HCT116 (cell line): ENCODE measurements at regions not wholly inside any gene's neighbourhood (a gene's known extent, or its start where the extent isn't known, plus 50 kb on each side); places are given as distances from the start of the nearest gene placed in this dataset.

Source experiments
- CBX3 ChIP-seq: IDR thresholded peaks from 2 replicates; pipeline ENCODE4 v1.6.1; 2012; ENCODE audit warnings: low read depth
- EGR1 ChIP-seq: IDR thresholded peaks from 2 replicates; pipeline ENCODE4 v1.6.1; 2012; ENCODE audit warnings: low read depth
- ELF1 ChIP-seq: IDR thresholded peaks from 2 replicates; pipeline ENCODE4 v1.6.1; 2012; ENCODE audit warnings: low read depth, borderline replicate concordance
- EZH2phosphoT487 ChIP-seq: fragments of 200-600 bp; IDR thresholded peaks from 2 replicates; pipeline ENCODE4 v1.6.1; 2018; ENCODE audit warnings: antibody characterized with exemption, borderline replicate concordance
- JUND ChIP-seq: IDR thresholded peaks from 2 replicates; pipeline ENCODE4 v1.6.1; 2012
- POLR2A ChIP-seq: IDR thresholded peaks from 2 replicates; pipeline ENCODE4 v1.7.0; 2011; ENCODE audit warnings: borderline replicate concordance; ENCODE audit not compliant: insufficient read depth, insufficient read length; ENCODE audit errors: extremely low read depth
- POLR2AphosphoS5 ChIP-seq: IDR thresholded peaks from 2 replicates; pipeline ENCODE4 v1.6.1; 2011; ENCODE audit warnings: mild to moderate bottlenecking, low read depth, low read length, moderate library complexity
- SP1 ChIP-seq: IDR thresholded peaks from 2 replicates; pipeline ENCODE4 v1.6.1; 2012; ENCODE audit warnings: low read depth
- SRF ChIP-seq: IDR thresholded peaks from 2 replicates; pipeline ENCODE4 v1.6.1; 2012; ENCODE audit warnings: low read depth
- YY1 ChIP-seq: IDR thresholded peaks from 2 replicates; pipeline ENCODE4 v1.6.1; 2011; ENCODE audit warnings: low read length, low read depth, moderate library complexity, mild to moderate bottlenecking; ENCODE audit not compliant: insufficient replicate concordance; ENCODE audit errors: extremely low read depth
- ZFX ChIP-seq: fragments of 450-650 bp; IDR thresholded peaks from 2 replicates; pipeline ENCODE4 v1.6.1; 2017
- TF ChIP-seq, protein P1 (sequence below), 3 experiments: fragments of 200-600 bp in 1 of 3; sonication (generic) in 1 of 3; IDR thresholded peaks in 2 of 3; conservative IDR thresholded peaks in 1 of 3; 2 replicates each; pipeline ENCODE4 v1.5.1; 2012 to 2017; ENCODE audit warnings: low read depth in 2 of 3, low read length in 2 of 3, antibody characterized with exemption in 1 of 3, borderline replicate concordance in 1 of 3, control low read depth in 1 of 3, mild to moderate bottlenecking in 1 of 3, mixed read lengths in 1 of 3, mixed run types in 1 of 3, moderate library complexity in 1 of 3; ENCODE audit not compliant: insufficient read depth in 1 of 3
- TF ChIP-seq, protein P2 (sequence below): IDR thresholded peaks from 2 replicates; pipeline ENCODE4 v1.6.1; 2012; ENCODE audit warnings: low read depth
- TF ChIP-seq, protein P3 (sequence below): IDR thresholded peaks from 2 replicates; pipeline ENCODE4 v1.6.1; 2012

DNA sequence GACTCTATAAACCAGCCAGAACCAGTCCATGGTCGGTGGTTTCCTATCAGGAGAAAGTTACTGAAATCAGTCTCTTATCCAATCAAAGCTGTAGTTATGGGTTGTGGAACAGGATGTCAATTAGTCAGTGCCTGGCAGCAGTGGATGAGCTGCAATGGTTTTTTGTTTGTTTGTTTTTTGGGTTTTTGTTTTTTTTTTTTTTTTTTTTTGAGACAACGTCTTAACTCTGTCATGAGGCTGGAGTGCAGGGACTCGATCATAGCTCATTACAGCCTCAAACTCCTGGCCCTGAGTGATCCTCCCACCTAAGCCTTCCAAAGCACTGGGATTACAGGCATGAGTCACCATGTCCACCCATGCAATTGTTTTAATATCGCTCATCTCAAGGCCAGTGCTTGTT, 113.3 kb upstream of the CAND1 start:
- TF ChIP-seq, protein P1, sequence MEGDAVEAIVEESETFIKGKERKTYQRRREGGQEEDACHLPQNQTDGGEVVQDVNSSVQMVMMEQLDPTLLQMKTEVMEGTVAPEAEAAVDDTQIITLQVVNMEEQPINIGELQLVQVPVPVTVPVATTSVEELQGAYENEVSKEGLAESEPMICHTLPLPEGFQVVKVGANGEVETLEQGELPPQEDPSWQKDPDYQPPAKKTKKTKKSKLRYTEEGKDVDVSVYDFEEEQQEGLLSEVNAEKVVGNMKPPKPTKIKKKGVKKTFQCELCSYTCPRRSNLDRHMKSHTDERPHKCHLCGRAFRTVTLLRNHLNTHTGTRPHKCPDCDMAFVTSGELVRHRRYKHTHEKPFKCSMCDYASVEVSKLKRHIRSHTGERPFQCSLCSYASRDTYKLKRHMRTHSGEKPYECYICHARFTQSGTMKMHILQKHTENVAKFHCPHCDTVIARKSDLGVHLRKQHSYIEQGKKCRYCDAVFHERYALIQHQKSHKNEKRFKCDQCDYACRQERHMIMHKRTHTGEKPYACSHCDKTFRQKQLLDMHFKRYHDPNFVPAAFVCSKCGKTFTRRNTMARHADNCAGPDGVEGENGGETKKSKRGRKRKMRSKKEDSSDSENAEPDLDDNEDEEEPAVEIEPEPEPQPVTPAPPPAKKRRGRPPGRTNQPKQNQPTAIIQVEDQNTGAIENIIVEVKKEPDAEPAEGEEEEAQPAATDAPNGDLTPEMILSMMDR (IDR thresholded peaks at IDR 0.05 in 2 of 3, conservative IDR thresholded peaks at IDR 0.05 in 1 of 3; ENCODE audit: borderline replicate concordance in 1 of 3, insufficient read depth in 1 of 3, low read depth in 2 of 3, low read length in 2 of 3), result no peak
- TF ChIP-seq, protein P2, sequence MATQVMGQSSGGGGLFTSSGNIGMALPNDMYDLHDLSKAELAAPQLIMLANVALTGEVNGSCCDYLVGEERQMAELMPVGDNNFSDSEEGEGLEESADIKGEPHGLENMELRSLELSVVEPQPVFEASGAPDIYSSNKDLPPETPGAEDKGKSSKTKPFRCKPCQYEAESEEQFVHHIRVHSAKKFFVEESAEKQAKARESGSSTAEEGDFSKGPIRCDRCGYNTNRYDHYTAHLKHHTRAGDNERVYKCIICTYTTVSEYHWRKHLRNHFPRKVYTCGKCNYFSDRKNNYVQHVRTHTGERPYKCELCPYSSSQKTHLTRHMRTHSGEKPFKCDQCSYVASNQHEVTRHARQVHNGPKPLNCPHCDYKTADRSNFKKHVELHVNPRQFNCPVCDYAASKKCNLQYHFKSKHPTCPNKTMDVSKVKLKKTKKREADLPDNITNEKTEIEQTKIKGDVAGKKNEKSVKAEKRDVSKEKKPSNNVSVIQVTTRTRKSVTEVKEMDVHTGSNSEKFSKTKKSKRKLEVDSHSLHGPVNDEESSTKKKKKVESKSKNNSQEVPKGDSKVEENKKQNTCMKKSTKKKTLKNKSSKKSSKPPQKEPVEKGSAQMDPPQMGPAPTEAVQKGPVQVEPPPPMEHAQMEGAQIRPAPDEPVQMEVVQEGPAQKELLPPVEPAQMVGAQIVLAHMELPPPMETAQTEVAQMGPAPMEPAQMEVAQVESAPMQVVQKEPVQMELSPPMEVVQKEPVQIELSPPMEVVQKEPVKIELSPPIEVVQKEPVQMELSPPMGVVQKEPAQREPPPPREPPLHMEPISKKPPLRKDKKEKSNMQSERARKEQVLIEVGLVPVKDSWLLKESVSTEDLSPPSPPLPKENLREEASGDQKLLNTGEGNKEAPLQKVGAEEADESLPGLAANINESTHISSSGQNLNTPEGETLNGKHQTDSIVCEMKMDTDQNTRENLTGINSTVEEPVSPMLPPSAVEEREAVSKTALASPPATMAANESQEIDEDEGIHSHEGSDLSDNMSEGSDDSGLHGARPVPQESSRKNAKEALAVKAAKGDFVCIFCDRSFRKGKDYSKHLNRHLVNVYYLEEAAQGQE, result no peak
- no peak for TF ChIP-seq SP1
- no peak for TF ChIP-seq POLR2A
- TF ChIP-seq SRF, result no peak
- no peak for TF ChIP-seq CBX3
- TF ChIP-seq JUND, result no peak
- TF ChIP-seq POLR2AphosphoS5, result no peak
- no peak for TF ChIP-seq ELF1
- TF ChIP-seq ZFX, result no peak
- TF ChIP-seq EGR1, result no peak
- TF ChIP-seq EZH2phosphoT487, result no peak
- TF ChIP-seq, protein P3, sequence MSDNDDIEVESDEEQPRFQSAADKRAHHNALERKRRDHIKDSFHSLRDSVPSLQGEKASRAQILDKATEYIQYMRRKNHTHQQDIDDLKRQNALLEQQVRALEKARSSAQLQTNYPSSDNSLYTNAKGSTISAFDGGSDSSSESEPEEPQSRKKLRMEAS, result no peak
- no peak for TF ChIP-seq YY1
